Activated T-cell treated with anti-CD3 and anti-CD28 coated beads for 24 hours (primary cell): ENCODE measurements at regions not wholly inside any gene's neighbourhood (a gene's known extent, or its start where the extent isn't known, plus 50 kb on each side); places are given as distances from the start of the nearest gene placed in this dataset.

Source experiments
- DNase-seq: peaks from one replicate; pipeline ENCODE4 v3.0.0-alpha.2; 2020; ENCODE audit warnings: low read depth

GRCh38 chr4:19905024-19905423 is 346.7 kb upstream of the SLIT2 start:
- DNase-seq, result no peak

GRCh38 chr4:19888587-19888986 is 363.1 kb upstream of the SLIT2 start:
- no peak for DNase-seq

DNA sequence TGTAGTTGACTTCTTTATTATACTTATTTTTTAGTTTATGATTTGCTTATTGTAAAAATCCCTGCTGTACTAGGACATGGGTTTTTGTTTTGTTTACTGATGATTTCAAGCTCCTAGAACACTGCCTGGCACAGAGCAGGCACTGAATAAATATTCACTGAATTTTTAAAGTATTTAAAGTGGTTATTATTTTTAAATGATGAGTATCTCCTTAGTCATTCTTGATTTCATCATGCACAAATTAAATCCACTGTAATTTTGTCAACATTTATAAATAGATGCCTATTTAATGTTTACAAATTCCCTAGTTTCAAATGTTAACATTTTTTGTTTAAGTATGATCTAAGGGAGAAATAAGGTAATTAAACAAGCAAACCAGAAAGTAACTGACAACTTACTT is 367.9 kb upstream of the SLIT2 start:
- no peak for DNase-seq

DNA sequence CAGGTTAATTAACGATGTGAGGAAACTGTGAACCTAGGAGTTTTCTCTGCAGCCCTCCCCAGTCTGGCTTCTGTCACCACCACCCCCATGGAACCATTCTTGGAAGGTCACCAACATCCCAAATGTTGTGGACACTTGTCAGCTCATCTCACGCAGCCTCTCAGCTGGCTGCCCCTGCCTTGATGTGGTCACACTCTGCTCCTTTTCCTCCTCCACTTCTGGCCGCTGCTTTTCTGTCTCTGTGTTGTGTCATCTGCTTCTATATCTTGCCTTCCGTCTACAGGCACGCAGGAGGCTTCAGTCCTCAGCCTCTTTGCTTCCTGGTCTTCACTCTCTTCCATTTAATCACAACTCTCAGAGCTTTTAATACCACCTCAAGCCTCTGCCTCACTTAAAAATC is 371.5 kb upstream of the SLIT2 start:
- no peak for DNase-seq

DNA sequence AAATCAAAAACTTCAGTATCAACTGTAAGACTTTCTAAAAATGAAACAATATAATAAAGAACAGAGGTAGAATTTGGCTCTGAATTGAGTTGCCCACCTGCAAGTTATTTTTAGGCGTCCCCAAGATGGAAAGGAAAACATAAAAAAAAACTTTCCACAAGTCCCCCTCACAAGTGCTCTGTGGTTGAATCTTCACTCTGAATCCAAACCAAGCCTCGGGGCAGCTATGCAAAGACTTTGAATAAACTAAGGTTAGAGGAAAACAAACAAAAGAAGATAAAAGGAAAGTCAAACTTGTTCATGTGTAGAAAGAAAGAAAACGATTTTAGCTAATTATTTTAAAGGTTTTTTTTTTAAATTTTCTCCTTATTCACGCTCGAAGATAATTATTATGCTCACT is 372.4 kb upstream of the SLIT2 start:
- DNase-seq, result no peak

DNA sequence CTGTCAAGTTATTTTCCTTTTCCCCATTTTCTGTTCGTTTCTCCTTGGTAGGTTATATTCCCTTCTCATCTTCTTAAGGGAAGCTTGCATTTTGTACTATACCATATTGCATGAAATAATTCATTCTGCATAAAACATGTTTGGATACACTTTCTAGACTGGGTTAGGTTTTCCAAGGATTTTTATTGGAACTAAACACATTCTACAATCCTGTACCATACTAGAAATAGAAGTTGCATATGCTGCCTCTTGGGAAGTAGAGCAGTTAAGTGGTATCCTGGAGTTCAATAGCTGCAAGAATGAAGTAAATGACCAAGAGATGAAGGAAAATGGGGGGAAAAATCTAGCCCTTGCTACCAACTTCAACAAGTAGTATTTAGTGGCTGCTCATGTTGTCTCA is 393.7 kb upstream of the SLIT2 start:
- DNase-seq, result no peak

- no peak for DNase-seq
Measured at GRCh38 chr4:19857380-19857779, 394.3 kb upstream of the SLIT2 start.

GRCh38 chr4:19850909-19851308 is 400.8 kb upstream of the SLIT2 start:
- DNase-seq, result no peak

GRCh38 chr4:19844446-19844845 is 407.3 kb upstream of the SLIT2 start:
- no peak for DNase-seq

- DNase-seq, result no peak
Measured at GRCh38 chr4:19842471-19842870, 409.2 kb upstream of the SLIT2 start.

GRCh38 chr4:19838858-19839257 is 412.8 kb upstream of the SLIT2 start:
- no peak for DNase-seq

DNA sequence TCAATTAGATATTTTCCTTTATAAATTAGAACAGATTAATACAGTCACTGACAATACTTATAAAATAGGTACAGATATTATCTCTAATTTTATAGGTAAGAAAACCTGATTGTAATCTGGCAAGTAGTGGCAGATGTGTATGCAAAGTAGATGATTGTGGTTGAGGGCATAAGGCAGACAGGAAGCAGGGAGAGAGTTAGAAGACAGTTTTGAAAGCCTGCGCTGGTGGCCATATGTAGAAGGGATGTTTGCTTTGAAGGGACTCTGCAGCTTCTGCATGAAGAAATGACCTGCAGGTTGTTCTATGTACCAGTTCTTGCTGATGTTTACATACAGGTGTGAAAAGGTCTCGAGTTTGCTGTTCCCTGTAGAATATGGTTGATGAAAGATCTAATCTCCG is 416.3 kb upstream of the SLIT2 start:
- DNase-seq, result no peak

DNA sequence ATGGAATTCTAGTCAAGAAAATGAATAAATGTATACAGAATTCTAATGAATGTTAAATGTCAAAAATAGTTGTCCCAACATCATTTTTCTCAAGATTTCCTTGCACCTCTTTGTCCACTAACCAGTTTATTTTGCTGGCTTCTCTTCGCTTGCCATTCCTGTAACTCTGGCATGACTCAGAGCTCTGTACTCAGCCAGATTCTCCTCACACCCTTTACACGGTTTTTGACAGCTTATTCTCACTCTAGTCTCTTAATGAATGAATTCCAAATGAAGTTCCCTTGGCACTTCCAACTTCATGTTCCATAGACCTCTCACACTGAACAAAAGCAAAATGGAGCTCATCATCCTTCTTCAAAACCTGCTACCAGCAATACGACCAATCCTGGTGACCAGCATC is 419.3 kb upstream of the SLIT2 start:
- no peak for DNase-seq

GRCh38 chr4:19831644-19832285 is 419.9 kb upstream of the SLIT2 start:
- DNase-seq, result no peak

GRCh38 chr4:19829101-19829500 is 422.6 kb upstream of the SLIT2 start:
- DNase-seq, result no peak

GRCh38 chr4:19823781-19824180 is 427.9 kb upstream of the SLIT2 start:
- no peak for DNase-seq

DNA sequence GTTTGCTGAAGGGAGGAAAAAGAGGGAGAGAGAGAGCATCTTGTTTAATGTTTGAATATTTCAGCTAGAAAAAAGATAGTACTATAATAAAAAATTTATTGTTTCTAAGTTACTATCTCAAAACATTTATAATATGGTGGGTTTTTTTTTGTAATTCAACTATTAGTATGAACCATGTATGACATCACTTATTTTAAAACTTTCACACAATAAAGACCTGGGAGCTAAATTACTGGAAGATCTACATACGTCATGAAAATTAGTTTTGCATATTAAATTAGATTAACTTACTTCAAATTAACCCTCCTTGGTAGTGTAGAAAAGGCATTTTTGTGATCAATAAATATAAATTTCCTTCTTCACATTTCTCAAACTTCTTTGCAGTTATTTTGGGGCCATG is 432.0 kb upstream of the SLIT2 start:
- no peak for DNase-seq

DNA sequence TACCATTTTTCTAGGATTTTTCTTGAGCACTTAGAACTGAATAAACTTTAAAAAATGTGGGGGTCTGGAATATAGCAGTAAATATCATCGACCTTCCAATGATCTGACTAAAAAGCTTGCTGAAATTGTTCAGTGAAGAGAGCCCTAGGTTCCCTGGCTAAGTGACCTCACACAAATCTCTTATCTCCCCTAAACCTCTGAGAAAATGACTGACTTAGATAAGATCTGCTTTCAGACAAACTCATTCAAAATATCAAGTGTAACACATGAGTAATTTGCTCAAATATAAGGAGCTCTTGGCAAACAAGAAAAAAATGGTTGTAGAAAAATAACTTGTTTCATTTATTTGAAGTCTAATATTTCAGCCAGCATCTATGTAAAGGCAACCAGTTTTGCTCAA is 441.7 kb upstream of the SLIT2 start:
- no peak for DNase-seq

DNA sequence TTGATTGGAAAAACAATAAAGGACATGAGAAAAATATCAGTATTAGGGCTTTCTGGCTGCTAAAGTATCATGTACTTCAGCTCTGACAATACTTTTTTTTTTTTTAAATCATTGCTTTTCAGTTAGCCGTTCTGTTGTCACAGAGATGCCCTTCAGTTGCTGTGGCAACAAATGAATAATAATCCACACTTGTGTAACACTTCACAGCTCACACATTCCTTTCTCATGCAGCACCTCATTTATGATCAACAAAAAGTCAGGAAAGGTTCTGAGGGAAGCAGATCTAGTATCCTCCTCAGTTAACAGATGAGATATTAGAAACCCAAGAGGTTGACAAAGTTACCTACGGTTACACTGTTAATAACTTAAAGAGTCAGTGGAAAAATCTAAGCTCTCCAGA is 444.2 kb upstream of the SLIT2 start:
- no peak for DNase-seq

GRCh38 chr4:19806865-19807264 is 444.8 kb upstream of the SLIT2 start:
- DNase-seq, result no peak

GRCh38 chr4:19803406-19803805 is 448.3 kb upstream of the SLIT2 start:
- no peak for DNase-seq

DNA sequence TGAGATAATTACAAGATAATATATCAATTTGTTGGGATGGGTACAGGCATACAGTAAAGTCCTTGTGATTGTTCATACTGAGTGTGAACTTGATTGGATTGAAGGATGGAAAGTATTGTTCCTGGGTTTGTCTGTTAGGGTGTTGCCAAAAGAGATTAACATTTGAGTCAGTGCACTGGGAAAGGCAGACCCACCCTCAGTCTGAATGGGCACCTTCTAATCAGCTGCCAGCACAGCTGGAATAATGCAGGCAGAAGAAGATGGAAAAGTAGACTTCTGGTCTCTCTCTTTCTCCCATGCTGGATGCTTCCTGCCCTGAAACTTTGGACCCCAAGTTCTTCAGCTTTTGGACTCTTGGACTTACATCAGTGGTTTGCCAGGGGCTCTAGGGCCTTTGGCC is 457.9 kb upstream of the SLIT2 start:
- no peak for DNase-seq

DNA sequence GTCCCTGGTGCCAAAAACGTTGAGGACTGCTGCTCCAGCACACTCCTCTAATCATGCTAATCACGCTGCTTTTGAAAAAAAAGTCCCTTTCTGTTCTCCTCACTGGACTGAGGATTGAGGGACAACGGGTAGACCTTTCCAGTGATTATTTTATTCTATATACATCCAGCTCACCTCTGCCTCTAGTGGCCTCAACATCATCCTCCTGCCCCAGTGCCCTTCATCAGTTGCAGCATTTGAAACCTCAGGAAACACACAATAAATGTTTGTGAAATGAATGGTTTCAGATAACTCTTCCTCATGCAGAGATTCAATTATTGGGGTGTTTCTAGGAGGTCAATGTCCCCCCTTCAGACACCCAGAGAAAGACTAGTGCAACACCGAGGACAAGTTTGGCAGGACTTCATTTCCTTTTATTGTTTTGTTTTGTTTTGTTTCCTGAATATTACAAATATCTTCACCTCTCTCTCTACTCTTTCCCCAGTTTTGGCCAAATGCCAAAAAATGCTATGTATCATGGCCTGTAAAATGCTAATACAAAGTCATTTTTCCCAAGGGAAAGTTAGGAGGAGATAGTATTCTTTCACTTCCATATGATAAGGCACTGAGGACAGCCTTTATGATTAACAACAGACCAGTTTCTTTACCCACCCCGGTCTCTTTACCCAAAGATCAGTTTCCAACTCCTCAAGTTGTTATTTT is 460.1 kb upstream of the SLIT2 start:
- DNase-seq, result no peak

- DNase-seq, result no peak
Measured at GRCh38 chr4:19786616-19787015, 465.1 kb upstream of the SLIT2 start.
